ENCODE measurements at regions not wholly inside any gene's neighbourhood (a gene's known extent, or its start where the extent isn't known, plus 50 kb on each side); places are given as distances from the start of the nearest gene placed in this dataset.

GRCh38 chr4:133620555-133620954, 471.5 kb downstream of the PCDH10 start:
- no peaks in the 10 kb centered on the region for H3K4me1 Mint-ChIP-seq (ENCODE audit: low read depth)
- no peak overlapping the region for H3K4me3 Mint-ChIP-seq
- no peaks in the 10 kb centered on the region for H3K27me3 ChIP-seq (ENCODE audit: control insufficient read depth in 1 of 2, insufficient read depth in 2 of 2, low read length in 2 of 2)
- no peak overlapping the region for H3K4me3 ChIP-seq (ENCODE audit: low read length)
- DNase-seq (no peak), ATAC-seq (ENCODE audit: poor library complexity) (no peak)
- H3K36me3 ChIP-seq (ENCODE audit: insufficient read depth, low read length): no peaks in the 10 kb centered on the region
- no peak for TF ChIP-seq CTCF (IDR thresholded peaks at IDR 0.05)
- no peaks in the 10 kb centered on the region for H3K27me3 Mint-ChIP-seq
- CTCF ChIA-PET: no interaction called here
- H3K9me3 ChIP-seq (ENCODE audit: control insufficient read depth in 1 of 2, insufficient read depth in 1 of 2, low read length in 2 of 2): peaks cover 0 to 4% of the 10 kb centered on the region in 2 experiments
- intact Hi-C loops (cut with DNase I, micrococcal nuclease): no loop called here
- no peaks in the 10 kb centered on the region for H3K36me3 Mint-ChIP-seq (ENCODE audit: low read depth)
- H3K9me3 Mint-ChIP-seq: peaks cover 6% of the 10 kb centered on the region
- POLR2A ChIA-PET: no interaction called here
- H3K27ac ChIP-seq (ENCODE audit: low read depth in 1 of 2, low read length in 2 of 2): no peak overlapping the region
- no peak overlapping the region for H3K27ac Mint-ChIP-seq
- no peaks in the 10 kb centered on the region for H3K4me1 ChIP-seq (ENCODE audit: insufficient read depth, low read length)

- Mint-ChIP-seq H3K4me3 (no peak overlapping the region), H3K27me3 (no peaks in the 10 kb centered on the region), H3K36me3 (ENCODE audit: low read depth) (no peaks in the 10 kb centered on the region), H3K9me3 (peaks cover 9% of the 10 kb centered on the region), H3K4me1 (ENCODE audit: low read depth) (no peaks in the 10 kb centered on the region), H3K27ac (no peak overlapping the region)
- Histone ChIP-seq H3K27ac (ENCODE audit: low read depth in 1 of 2, low read length in 2 of 2) (no peak overlapping the region), H3K4me1 (ENCODE audit: insufficient read depth, low read length) (no peaks in the 10 kb centered on the region), H3K4me3 (ENCODE audit: low read length) (no peak overlapping the region), H3K36me3 (ENCODE audit: insufficient read depth, low read length) (no peaks in the 10 kb centered on the region), H3K27me3 (ENCODE audit: control insufficient read depth in 1 of 2, insufficient read depth in 2 of 2, low read length in 2 of 2) (no peaks in the 10 kb centered on the region), H3K9me3 (ENCODE audit: control insufficient read depth in 1 of 2, insufficient read depth in 1 of 2, low read length in 2 of 2) (peaks cover 0 to 4% of the 10 kb centered on the region in 2 experiments)
- ChIA-PET CTCF (no interaction called here), POLR2A (no interaction called here)
- intact Hi-C loops (cut with DNase I, micrococcal nuclease): no loop called here
- DNase-seq: no peak
- no peak for TF ChIP-seq CTCF (IDR thresholded peaks at IDR 0.05)
- no peak for ATAC-seq (ENCODE audit: poor library complexity)
Observed at GRCh38 chr4:133618963-133619362, 469.9 kb downstream of the PCDH10 start.

- CTCF ChIA-PET: no interaction called here
- no peaks in the 10 kb centered on the region for H3K36me3 ChIP-seq (ENCODE audit: insufficient read depth, low read length)
- H3K27me3 ChIP-seq (ENCODE audit: control insufficient read depth in 1 of 2, insufficient read depth in 2 of 2, low read length in 2 of 2): no peaks in the 10 kb centered on the region
- no peak overlapping the region for H3K4me3 ChIP-seq (ENCODE audit: low read length)
- H3K4me1 ChIP-seq (ENCODE audit: insufficient read depth, low read length): no peaks in the 10 kb centered on the region
- no peaks in the 10 kb centered on the region for H3K27me3 Mint-ChIP-seq
- no peaks in the 10 kb centered on the region for H3K9me3 Mint-ChIP-seq
- TF ChIP-seq CTCF (IDR thresholded peaks at IDR 0.05): no peak
- no peaks in the 10 kb centered on the region for H3K9me3 ChIP-seq (ENCODE audit: control insufficient read depth in 1 of 2, insufficient read depth in 1 of 2, low read length in 2 of 2)
- no peak overlapping the region for H3K27ac ChIP-seq (ENCODE audit: low read depth in 1 of 2, low read length in 2 of 2)
- no peaks in the 10 kb centered on the region for H3K36me3 Mint-ChIP-seq (ENCODE audit: low read depth)
- intact Hi-C loops (cut with DNase I, micrococcal nuclease): no loop called here
- no peak overlapping the region for H3K4me3 Mint-ChIP-seq
- ATAC-seq (ENCODE audit: poor library complexity) (no peak), DNase-seq (no peak)
- H3K27ac Mint-ChIP-seq: no peak overlapping the region
- POLR2A ChIA-PET: no interaction called here
- H3K4me1 Mint-ChIP-seq (ENCODE audit: low read depth): no peaks in the 10 kb centered on the region
Observed at GRCh38 chr4:133600008-133600407, 450.9 kb downstream of the PCDH10 start.
